Breast epithelium (tissue), 4 donors: ENCODE measurements at regions not wholly inside any gene's neighbourhood (a gene's known extent, or its start where the extent isn't known, plus 50 kb on each side); places are given as distances from the start of the nearest gene placed in this dataset.

Experiments
- DNase-seq, 2 donors: peaks; one replicate each; pipeline ENCODE4 v3.0.0-alpha.2; 2019; ENCODE audit warnings: low spot score in 2 of 2
- H3K27ac ChIP-seq, 2 donors: fragments of 200-600 bp; sonication (generic) in 1 of 2; one replicate each; pipeline ENCODE4 v1.5.1; 2016 to 2019; ENCODE audit warnings: mild to moderate bottlenecking in 1 of 2
- H3K27me3 ChIP-seq, 2 donors: fragments of 200-600 bp; sonication (generic) in 1 of 2; one replicate each; pipeline versions ENCODE4 v1.5.1 to v1.6.0; 2017 to 2019; ENCODE audit warnings: control low read depth in 1 of 2, mild to moderate bottlenecking in 1 of 2
- H3K36me3 ChIP-seq: fragments of 200-600 bp; one replicate; pipeline ENCODE4 v1.5.1; 2019
- H3K4me1 ChIP-seq, 2 donors: fragments of 200-600 bp; sonication (generic); one replicate each; pipeline ENCODE4 v1.5.1; 2016 to 2019; ENCODE audit warnings: control low read depth in 1 of 2
- H3K4me3 ChIP-seq, 3 donors: fragments of 200-600 bp; sonication (generic); 1 replicate in 2 of 3; 2 replicates in 1 of 3; pipeline ENCODE4 v1.5.1; 2016 to 2019; ENCODE audit warnings: mild to moderate bottlenecking in 3 of 3, moderate library complexity in 2 of 3
- H3K9me3 ChIP-seq, 2 donors: fragments of 200-600 bp; sonication (generic) in 1 of 2; one replicate each; pipeline ENCODE4 v1.5.1; 2016 to 2019; ENCODE audit warnings: control low read depth in 1 of 2
- POLR2A ChIP-seq: fragments of 450-650 bp; IDR thresholded peaks from one replicate; pipeline ENCODE4 v1.6.1; 2016; ENCODE audit warnings: antibody characterized with exemption, mild to moderate bottlenecking, moderate library complexity
- POLR2AphosphoS5 ChIP-seq, 3 donors: sonication (generic); formaldehyde crosslinking; IDR thresholded peaks; one replicate each; pipeline ENCODE4 v1.6.1; 2017; ENCODE audit warnings: antibody characterized with exemption in 3 of 3
- intact Hi-C: fragments of 100-400 bp; cut with DNase I; formaldehyde crosslinking; loops from one replicate; pipeline ENCODE4 v1.15.1; 2023; ENCODE audit warnings: low total_unique reads
- TF ChIP-seq, protein P1 (sequence below), 3 donors: fragments of 450-650 bp; IDR thresholded peaks; one replicate each; pipeline ENCODE4 v1.5.1; 2016 to 2017; ENCODE audit warnings: antibody characterized with exemption in 3 of 3, mild to moderate bottlenecking in 3 of 3, moderate library complexity in 3 of 3

DNA sequence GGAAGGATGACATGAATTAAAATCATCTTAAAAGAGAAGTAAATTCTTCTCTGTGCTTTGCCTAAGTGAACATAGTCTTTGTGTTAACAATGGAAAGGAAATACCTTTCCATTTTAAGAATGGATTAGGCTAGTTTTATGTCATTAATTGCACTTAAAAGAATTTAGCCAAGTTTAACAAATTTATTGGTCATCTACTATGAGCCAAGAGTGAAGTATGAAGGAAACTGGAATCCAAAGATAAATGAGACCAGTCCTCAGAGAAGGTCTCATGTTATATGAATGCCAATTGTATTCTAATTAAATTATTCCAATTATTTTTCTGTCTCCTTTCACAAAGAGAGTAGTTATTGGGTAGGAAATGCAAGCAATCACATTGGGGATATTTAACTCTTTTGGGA, 741.3 kb upstream of the SOX9 start:
- Histone ChIP-seq H3K4me3 (no peak overlapping the region), H3K4me1 (no peaks in the 10 kb centered on the region), H3K36me3 (no peaks in the 10 kb centered on the region), H3K9me3 (no peaks in the 10 kb centered on the region), H3K27me3 (no peaks in the 10 kb centered on the region), H3K27ac (no peak overlapping the region)
- DNase-seq = no peak
- TF ChIP-seq, protein P1, sequence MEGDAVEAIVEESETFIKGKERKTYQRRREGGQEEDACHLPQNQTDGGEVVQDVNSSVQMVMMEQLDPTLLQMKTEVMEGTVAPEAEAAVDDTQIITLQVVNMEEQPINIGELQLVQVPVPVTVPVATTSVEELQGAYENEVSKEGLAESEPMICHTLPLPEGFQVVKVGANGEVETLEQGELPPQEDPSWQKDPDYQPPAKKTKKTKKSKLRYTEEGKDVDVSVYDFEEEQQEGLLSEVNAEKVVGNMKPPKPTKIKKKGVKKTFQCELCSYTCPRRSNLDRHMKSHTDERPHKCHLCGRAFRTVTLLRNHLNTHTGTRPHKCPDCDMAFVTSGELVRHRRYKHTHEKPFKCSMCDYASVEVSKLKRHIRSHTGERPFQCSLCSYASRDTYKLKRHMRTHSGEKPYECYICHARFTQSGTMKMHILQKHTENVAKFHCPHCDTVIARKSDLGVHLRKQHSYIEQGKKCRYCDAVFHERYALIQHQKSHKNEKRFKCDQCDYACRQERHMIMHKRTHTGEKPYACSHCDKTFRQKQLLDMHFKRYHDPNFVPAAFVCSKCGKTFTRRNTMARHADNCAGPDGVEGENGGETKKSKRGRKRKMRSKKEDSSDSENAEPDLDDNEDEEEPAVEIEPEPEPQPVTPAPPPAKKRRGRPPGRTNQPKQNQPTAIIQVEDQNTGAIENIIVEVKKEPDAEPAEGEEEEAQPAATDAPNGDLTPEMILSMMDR (IDR thresholded peaks at IDR 0.05) = no peak
- TF ChIP-seq POLR2A (no peak), POLR2AphosphoS5 (IDR thresholded peaks at IDR 0.05) (no peak)
- intact Hi-C loops = no loop called here

DNA sequence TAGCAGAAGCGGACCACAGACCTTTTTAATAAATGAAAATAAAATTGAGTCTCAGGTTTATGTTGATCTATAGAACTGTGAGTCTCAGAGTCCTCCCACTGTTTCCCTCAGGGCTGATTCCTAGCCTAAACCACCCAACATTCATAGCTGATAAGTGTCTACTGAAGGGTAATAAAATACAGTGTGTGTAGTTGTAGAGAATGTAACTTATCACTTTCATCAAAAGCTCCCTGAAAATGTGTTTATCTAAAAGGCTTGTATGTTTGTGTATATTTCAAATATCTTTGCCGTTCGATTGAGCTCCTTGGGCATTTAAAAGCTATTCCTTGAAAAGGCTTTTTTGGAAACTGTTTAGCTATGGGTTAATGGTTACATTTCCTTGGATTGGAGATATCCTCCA, 740.3 kb upstream of the SOX9 start:
- Histone ChIP-seq H3K9me3 (no peaks in the 10 kb centered on the region), H3K4me3 (no peak overlapping the region), H3K27me3 (no peaks in the 10 kb centered on the region), H3K4me1 (no peaks in the 10 kb centered on the region), H3K36me3 (no peaks in the 10 kb centered on the region), H3K27ac (no peak overlapping the region)
- intact Hi-C loops = loop anchor here (10.0 kb wide), 1 partner anchor 1856 kb away; no protein-coding TSS in a partner anchor
- DNase-seq = no peak
- no peak for TF ChIP-seq POLR2A
- TF ChIP-seq, protein P1 (IDR thresholded peaks at IDR 0.05) = no peak

DNA sequence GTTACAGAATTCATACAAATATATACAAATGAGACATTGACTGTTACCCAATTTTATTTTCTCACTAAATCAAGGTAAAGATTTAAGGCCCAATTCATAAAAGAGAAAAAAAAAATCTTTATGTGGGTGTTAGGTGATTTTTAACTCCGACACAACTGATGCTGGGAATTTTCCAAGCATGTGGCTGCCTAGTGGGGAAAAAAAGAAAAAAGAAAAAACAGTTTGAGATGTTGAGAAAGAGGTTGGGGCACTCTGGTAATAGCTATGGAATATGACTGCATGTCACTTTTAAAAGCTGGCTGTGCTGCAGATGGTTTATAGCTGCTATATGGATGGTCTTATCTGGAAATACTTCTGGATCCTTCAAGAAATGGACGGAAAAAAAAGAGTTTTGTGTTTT, 739.9 kb upstream of the SOX9 start:
- Histone ChIP-seq H3K4me1 (no peaks in the 10 kb centered on the region), H3K9me3 (no peaks in the 10 kb centered on the region), H3K27ac (no peak overlapping the region), H3K36me3 (no peaks in the 10 kb centered on the region), H3K4me3 (no peak overlapping the region), H3K27me3 (no peaks in the 10 kb centered on the region)
- TF ChIP-seq POLR2A (no peak), POLR2AphosphoS5 (IDR thresholded peaks at IDR 0.05) (no peak)
- TF ChIP-seq, protein P1 (IDR thresholded peaks at IDR 0.05) = no peak
- DNase-seq = no peak
- intact Hi-C loops = loop anchor here (10.0 kb wide), 1 partner anchor 1856 kb away; no protein-coding TSS in a partner anchor

DNA sequence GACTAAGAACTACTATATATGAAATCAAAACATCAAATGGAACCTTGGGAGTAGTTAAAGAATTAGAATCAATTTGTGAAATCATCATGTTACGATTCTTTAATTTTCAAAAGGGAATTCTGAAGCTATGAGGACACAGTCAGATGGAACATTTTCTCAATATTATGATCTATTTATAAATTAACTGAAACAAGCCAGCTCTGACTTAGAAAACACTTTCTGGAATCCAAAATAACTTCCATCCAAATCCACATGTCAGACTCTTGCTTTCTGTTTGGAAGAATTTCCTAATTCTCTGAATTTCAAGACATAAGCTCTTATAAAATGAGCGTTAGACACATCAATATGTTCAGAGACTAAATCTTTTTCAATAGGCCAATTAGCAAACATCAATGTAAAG, 737.7 kb upstream of the SOX9 start:
- intact Hi-C loops = loop anchor here (10.0 kb wide), 1 partner anchor 1858 kb away; no protein-coding TSS in a partner anchor
- Histone ChIP-seq H3K9me3 (no peaks in the 10 kb centered on the region), H3K27me3 (no peaks in the 10 kb centered on the region), H3K4me1 (no peaks in the 10 kb centered on the region), H3K27ac (no peak overlapping the region), H3K36me3 (no peaks in the 10 kb centered on the region), H3K4me3 (no peak overlapping the region)
- TF ChIP-seq POLR2AphosphoS5 (IDR thresholded peaks at IDR 0.05) = no peak
- no peak for TF ChIP-seq POLR2A
- TF ChIP-seq, protein P1 (IDR thresholded peaks at IDR 0.05) = no peak
- no peak for DNase-seq

DNA sequence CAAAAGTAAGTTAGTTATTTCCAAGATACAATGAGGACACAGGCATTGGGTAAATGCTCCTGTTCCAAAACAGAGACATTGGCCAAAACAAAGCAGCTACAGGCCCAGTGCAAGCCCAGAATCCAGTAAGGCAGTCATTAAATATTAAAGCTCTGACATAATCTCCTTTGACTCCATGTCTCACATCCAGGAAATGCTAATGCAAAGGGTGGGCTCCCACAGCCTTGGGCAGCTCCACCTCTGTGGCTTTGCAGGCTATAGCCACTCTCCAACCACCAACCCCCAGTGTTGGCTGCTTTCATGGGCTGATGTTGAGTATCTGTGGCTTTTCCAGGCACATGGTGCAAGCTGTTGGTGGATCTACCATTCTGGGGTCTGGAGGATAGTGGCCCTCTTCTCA, 733.4 kb upstream of the SOX9 start:
- intact Hi-C loops = loop anchor here (10.0 kb wide), 1 partner anchor 1863 kb away; no protein-coding TSS in a partner anchor
- Histone ChIP-seq H3K9me3 (no peaks in the 10 kb centered on the region), H3K27me3 (no peaks in the 10 kb centered on the region), H3K4me1 (no peaks in the 10 kb centered on the region), H3K27ac (no peak overlapping the region), H3K36me3 (no peaks in the 10 kb centered on the region), H3K4me3 (no peak overlapping the region)
- DNase-seq = no peak
- no peak for TF ChIP-seq POLR2AphosphoS5 (IDR thresholded peaks at IDR 0.05)
- TF ChIP-seq, protein P1 (IDR thresholded peaks at IDR 0.05) = no peak
- TF ChIP-seq POLR2A = no peak
